DND-41 (cell line): ENCODE measurements at regions not wholly inside any gene's neighbourhood (a gene's known extent, or its start where the extent isn't known, plus 50 kb on each side); places are given as distances from the start of the nearest gene placed in this dataset.

Experiments
- EZH2 ChIP-seq: IDR thresholded peaks from 3 replicates; pipeline ENCODE4 v1.6.1; 2012; ENCODE audit warnings: borderline replicate concordance, low read depth, mild to moderate bottlenecking, moderate library complexity, low read length, inconsistent platforms; ENCODE audit not compliant: severe bottlenecking
- TF ChIP-seq, protein P1 (sequence below): IDR thresholded peaks from 2 replicates; pipeline ENCODE4 v1.5.1; 2012; ENCODE audit warnings: borderline replicate concordance, low read length, moderate library complexity, mild to moderate bottlenecking; ENCODE audit not compliant: poor library complexity, severe bottlenecking; ENCODE audit errors: extremely low read depth

DNA sequence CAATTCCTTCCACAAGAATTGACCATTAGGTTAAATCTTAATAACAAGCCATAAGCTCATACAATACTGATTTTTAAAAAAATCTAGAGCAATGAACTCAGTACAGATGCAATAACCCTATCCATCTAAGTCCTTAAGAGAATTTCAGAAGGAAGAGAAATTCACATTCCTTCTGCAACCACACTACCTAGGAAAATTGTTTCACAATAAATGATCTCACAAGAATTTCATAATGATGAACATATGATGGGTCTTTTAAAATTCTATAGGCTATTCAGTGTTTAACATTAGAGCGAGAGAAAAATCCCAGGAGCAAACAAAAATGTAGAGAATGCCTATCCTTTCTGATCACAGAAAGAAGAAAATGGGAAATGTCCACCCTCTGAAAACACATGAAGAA, 70.0 kb upstream of the MAGI2 start:
- TF ChIP-seq, protein P1, sequence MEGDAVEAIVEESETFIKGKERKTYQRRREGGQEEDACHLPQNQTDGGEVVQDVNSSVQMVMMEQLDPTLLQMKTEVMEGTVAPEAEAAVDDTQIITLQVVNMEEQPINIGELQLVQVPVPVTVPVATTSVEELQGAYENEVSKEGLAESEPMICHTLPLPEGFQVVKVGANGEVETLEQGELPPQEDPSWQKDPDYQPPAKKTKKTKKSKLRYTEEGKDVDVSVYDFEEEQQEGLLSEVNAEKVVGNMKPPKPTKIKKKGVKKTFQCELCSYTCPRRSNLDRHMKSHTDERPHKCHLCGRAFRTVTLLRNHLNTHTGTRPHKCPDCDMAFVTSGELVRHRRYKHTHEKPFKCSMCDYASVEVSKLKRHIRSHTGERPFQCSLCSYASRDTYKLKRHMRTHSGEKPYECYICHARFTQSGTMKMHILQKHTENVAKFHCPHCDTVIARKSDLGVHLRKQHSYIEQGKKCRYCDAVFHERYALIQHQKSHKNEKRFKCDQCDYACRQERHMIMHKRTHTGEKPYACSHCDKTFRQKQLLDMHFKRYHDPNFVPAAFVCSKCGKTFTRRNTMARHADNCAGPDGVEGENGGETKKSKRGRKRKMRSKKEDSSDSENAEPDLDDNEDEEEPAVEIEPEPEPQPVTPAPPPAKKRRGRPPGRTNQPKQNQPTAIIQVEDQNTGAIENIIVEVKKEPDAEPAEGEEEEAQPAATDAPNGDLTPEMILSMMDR: no peak
- no peak for TF ChIP-seq EZH2
